ENCODE measurements at regions not wholly inside any gene's neighbourhood (a gene's known extent, or its start where the extent isn't known, plus 50 kb on each side); places are given as distances from the start of the nearest gene placed in this dataset.
"Not testable (repeated sequence)": the region's sequence is repeated elsewhere in the genome, so short reads cannot be mapped to it uniquely, and the experiment has no call there.

DNA sequence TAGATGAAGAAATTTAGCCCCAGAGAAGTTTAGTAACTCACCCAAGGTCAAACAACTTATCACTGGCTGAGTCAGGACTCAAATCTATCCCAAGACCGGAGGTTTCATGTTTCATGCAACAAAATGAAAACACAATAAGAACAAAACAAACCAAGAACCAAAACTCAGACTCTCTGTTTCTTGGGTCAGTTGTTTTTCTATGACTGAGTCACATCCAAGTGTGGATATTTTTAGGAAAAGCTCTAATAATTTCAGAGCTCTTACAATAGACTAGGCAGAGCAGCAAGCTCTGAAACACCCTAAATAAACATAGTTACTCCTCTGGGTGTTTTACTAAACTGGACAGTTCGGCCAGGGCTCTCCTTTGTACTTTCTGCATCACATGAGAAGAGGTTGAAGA is 87.6 kb upstream of the PRB2 start:
- Histone ChIP-seq H3K36me3 (no peaks in the 10 kb centered on the region), H3K27ac (no peak overlapping the region), H3K9me3 (no peaks in the 10 kb centered on the region), H3K27me3 (peaks cover 0 to 3% of the 10 kb centered on the region in 2 donors), H3K4me3 (no peak overlapping the region), H3K4me1 (peaks cover 0 to 10% (median 1%) of the 10 kb centered on the region in 4 donors)
- TF ChIP-seq, protein P1, sequence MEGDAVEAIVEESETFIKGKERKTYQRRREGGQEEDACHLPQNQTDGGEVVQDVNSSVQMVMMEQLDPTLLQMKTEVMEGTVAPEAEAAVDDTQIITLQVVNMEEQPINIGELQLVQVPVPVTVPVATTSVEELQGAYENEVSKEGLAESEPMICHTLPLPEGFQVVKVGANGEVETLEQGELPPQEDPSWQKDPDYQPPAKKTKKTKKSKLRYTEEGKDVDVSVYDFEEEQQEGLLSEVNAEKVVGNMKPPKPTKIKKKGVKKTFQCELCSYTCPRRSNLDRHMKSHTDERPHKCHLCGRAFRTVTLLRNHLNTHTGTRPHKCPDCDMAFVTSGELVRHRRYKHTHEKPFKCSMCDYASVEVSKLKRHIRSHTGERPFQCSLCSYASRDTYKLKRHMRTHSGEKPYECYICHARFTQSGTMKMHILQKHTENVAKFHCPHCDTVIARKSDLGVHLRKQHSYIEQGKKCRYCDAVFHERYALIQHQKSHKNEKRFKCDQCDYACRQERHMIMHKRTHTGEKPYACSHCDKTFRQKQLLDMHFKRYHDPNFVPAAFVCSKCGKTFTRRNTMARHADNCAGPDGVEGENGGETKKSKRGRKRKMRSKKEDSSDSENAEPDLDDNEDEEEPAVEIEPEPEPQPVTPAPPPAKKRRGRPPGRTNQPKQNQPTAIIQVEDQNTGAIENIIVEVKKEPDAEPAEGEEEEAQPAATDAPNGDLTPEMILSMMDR (IDR thresholded peaks at IDR 0.05), result no peak
- DNase-seq, result no peak
- intact Hi-C loops (cut with DNase I; ENCODE audit: low total_unique reads), result loop anchor here (10.0 kb wide), 1 partner anchor 708 kb away; no protein-coding TSS in a partner anchor

DNA sequence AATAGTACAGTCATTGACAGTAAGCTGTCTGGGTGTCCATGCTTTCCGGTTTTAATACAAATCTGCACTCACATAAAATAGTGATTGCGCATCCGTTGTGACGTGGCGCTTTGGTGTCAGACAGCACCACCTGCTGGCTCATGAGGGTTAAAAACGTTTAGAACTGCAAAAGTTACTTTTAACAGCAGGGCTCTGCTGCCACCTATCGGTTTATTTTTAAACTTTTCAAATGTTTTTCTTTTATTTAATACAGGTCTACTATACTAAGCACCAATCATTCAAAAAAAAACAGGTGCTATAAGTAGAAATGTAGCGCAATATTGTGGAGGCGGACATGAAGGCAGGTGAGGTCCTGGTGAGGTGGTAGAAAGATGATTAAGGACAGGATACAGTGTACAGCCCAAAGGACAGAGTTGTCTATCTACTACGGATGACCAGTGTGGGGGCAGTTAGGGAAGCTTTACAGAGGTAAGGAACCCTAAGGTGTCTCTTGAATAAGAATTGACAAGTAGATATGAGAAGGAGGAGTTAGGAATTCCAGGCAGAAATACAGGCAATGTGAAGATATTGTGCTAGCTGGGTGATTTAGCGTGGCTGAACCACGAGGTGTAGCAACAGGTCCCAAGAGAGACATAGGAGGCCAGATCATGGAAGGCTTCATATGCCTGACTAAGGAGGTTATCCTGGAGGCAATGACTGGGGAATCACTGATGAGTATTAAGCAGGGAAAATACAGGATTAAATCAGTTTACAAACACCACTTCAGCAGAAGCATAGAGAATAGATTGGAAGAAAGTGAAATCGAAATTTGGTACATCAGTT is 91.5 kb upstream of the PRB2 start:
- Histone ChIP-seq H3K36me3 (no peaks in the 10 kb centered on the region), H3K9me3 (no peaks in the 10 kb centered on the region), H3K4me1 (peaks cover 0 to 10% (median 1%) of the 10 kb centered on the region in 4 donors), H3K27me3 (peaks cover 0 to 3% of the 10 kb centered on the region in 2 donors), H3K27ac (no peak overlapping the region), H3K4me3 (no peak overlapping the region)
- intact Hi-C loops (cut with DNase I; ENCODE audit: low total_unique reads), result loop anchor here (10.0 kb wide), 1 partner anchor 712 kb away; no protein-coding TSS in a partner anchor
- DNase-seq, result peak; percentile 67 to 80
- TF ChIP-seq, protein P1 (IDR thresholded peaks at IDR 0.05), result peak; percentile 92 to 93

DNA sequence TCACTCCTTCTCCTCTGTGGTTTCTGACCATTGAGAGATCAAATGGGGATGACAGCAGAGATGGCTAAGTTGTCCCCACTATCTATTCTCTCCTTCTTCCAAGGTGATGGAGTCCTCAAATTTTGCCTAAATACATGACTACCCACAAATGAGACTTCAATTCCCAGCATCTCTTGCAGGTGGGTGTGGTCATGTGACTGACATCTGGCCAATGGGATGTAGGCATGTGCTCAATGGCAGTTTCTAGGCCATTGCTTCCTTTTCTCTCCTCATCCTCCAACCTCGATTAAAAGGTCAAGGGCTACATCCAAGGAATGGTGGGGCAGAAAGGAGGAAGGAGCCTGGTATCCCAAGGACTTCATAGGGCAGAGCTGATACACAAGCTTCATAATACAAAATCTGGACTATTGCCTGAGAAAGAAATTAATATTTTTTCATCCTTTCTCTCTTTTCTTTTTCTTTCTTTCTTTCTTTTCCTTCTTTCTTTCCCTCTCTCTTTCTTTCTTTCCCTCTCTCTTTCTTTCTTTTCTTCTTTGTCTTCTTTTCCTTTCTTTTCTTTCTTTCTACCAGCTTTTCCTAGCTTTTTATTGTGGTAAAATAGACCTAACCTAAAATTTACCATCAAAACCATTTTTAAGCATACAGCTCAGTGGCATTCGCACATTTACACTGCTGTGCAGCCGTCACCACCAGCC is 100.9 kb upstream of the PRB2 start:
- H3K4me3 ChIP-seq, result no peak overlapping the region
- DNase-seq, result no peak
- peaks cover 0 to 10% (median 3%) of the 10 kb centered on the region in 4 donors for H3K4me1 ChIP-seq
- intact Hi-C loops (cut with DNase I; ENCODE audit: low total_unique reads), result no loop called here
- TF ChIP-seq, protein P1 (IDR thresholded peaks at IDR 0.05), result no peak
- H3K36me3 ChIP-seq, result no peaks in the 10 kb centered on the region
- no peak overlapping the region for H3K27ac ChIP-seq
- H3K9me3 ChIP-seq, result no peaks in the 10 kb centered on the region
- H3K27me3 ChIP-seq, result peaks cover 0 to 2% of the 10 kb centered on the region in 2 donors

DNA sequence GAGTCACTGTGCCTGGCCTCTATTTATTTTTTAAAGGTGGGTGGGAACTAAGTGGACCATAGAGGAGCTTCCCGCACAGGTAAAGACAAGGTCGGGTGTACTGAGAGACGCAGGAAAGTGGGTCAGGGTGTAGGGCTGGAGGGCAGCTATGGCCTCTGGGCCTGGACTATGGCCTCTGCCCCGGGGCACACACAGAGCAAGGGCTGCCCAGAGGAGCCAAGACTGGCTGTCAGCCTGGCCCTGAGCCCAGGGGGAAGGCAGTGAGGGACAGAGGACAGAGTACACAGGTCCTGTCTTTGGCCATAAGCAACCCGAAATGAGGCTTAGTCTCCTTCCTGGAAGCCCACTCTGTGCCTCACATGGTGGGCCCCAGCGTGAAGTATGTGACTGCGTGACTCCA is 102.1 kb upstream of the PRB2 start:
- Histone ChIP-seq H3K9me3 (no peaks in the 10 kb centered on the region), H3K4me3 (no peak overlapping the region), H3K27me3 (peaks cover 0 to 2% of the 10 kb centered on the region in 2 donors), H3K27ac (no peak overlapping the region), H3K36me3 (no peaks in the 10 kb centered on the region), H3K4me1 (peaks cover 0 to 10% (median 3%) of the 10 kb centered on the region in 4 donors)
- intact Hi-C loops (cut with DNase I; ENCODE audit: low total_unique reads), result no loop called here
- no peak for DNase-seq
- TF ChIP-seq, protein P1 (IDR thresholded peaks at IDR 0.05), result no peak

DNA sequence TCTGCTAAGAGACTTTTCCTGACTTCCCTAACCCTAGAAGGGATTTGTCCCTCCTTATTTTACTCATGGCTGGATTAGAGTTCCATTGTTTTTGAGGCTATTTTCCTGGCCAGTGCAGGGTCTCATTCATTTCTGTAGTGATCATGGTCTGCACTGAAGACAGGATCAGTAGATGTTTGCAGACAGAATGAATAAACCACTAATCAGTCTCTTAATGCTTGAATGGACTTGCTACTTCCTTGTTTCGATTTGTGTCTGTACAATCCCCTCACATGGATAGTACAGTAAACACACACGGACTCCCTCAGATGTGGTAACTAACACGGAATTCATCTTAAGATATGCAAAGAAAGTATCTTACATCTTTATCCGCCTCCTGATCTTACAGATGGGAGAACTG is 102.6 kb upstream of the PRB2 start:
- Histone ChIP-seq H3K4me3 (no peak overlapping the region), H3K36me3 (no peaks in the 10 kb centered on the region), H3K4me1 (peaks cover 0 to 10% (median 3%) of the 10 kb centered on the region in 4 donors), H3K27ac (no peak overlapping the region), H3K27me3 (peaks cover 0 to 2% of the 10 kb centered on the region in 2 donors), H3K9me3 (no peaks in the 10 kb centered on the region)
- intact Hi-C loops (cut with DNase I; ENCODE audit: low total_unique reads), result no loop called here
- TF ChIP-seq, protein P1 (IDR thresholded peaks at IDR 0.05), result no peak
- DNase-seq, result no peak

DNA sequence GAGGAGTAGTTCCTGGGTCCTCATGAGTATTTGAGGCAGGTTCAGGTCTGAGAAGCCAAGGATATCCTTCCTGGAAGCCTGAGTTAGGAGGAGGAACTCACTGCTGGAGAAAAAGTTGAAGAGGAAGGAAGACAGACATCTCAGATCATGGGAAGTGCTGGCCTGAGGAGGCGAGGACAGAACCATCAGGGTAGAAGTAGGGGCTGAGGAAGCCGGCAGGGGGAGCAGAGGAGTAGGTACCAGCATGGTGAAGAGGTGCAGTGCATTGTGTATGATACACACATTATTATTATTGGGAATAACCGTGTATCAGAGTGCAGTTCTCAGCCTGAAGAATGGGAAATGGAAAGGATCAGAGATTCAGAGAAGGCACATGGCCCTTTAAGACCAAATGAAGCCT is 103.2 kb upstream of the PRB2 start:
- H3K9me3 ChIP-seq; H3K27me3 ChIP-seq; intact Hi-C loops (cut with DNase I; ENCODE audit: low total_unique reads); DNase-seq; H3K4me3 ChIP-seq; H3K36me3 ChIP-seq; H3K27ac ChIP-seq: not testable (repeated sequence)
- peaks cover 0 to 10% (median 3%) of the 10 kb centered on the region in 4 donors for H3K4me1 ChIP-seq

Measured in tibial artery (tissue), 4 donors.